ENCODE measurements at regions not wholly inside any gene's neighbourhood (a gene's known extent, or its start where the extent isn't known, plus 50 kb on each side); places are given as distances from the start of the nearest gene placed in this dataset.

DNA sequence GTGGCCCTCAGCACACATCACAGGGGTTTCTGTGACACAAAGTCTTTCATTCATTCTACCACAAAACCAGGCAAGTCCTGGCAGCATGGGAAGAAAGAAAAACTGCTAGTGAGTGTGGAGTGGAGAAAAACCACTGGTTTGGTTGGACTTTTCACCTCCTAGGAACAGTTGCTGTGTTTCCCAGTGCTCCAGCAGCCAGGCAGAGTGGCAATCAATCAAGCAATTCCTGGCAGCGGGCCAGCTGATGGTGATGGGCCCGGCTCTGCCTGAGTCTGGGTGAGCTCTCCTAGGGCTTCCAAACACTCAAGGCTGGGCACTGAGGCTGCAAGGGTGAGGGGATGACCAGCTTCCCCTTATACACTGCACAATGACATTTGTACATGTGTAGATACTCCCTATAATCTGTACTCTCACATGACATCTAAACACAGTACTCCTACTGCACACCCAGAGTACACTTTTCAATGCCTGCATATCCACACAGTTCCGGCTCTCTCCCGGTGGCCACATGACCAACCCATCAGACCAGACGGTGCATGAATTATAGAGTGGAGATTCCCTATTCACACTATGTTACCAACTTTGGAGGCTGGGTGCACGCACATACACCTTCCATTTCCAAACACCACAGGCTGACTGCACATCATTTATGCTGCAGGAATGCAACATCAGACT lies 156.6 kb downstream of the UNC5CL start:
- TF ChIP-seq CTCF (IDR thresholded peaks at IDR 0.05) (no peak), POLR2A (IDR thresholded peaks at IDR 0.05) (no peak)
